Activated naive CD8-positive, alpha-beta T cell (primary cell): ENCODE measurements at regions not wholly inside any gene's neighbourhood (a gene's known extent, or its start where the extent isn't known, plus 50 kb on each side); places are given as distances from the start of the nearest gene placed in this dataset.

ENCODE experiments used
- H3K27ac Mint-ChIP-seq: one replicate; pipeline ENCODE4 v1.8.0; 2021; ENCODE audit warnings: mixed read lengths
- H3K27me3 Mint-ChIP-seq: one replicate; pipeline ENCODE4 v1.8.0; 2021; ENCODE audit warnings: mixed read lengths
- H3K36me3 Mint-ChIP-seq: one replicate; pipeline ENCODE4 v1.8.0; 2021; ENCODE audit warnings: mixed read lengths
- H3K4me1 Mint-ChIP-seq: one replicate; pipeline ENCODE4 v1.8.0; 2021; ENCODE audit warnings: low read depth, mixed read lengths
- H3K4me3 Mint-ChIP-seq: one replicate; pipeline ENCODE4 v1.8.0; 2021; ENCODE audit warnings: mild to moderate bottlenecking, mixed read lengths
- H3K9me3 Mint-ChIP-seq: one replicate; pipeline ENCODE4 v1.8.0; 2021; ENCODE audit warnings: low read depth, mixed read lengths

- no peaks in the 10 kb centered on the region for H3K36me3 Mint-ChIP-seq
- no peak overlapping the region for H3K4me3 Mint-ChIP-seq
- H3K27me3 Mint-ChIP-seq = no peaks in the 10 kb centered on the region
- H3K4me1 Mint-ChIP-seq = no peaks in the 10 kb centered on the region
- no peaks in the 10 kb centered on the region for H3K9me3 Mint-ChIP-seq
- H3K27ac Mint-ChIP-seq = no peak overlapping the region
Observed at GRCh38 chr3:194284351-194284750, 66.8 kb downstream of the CPN2 start.

- no peak overlapping the region for H3K4me3 Mint-ChIP-seq
- H3K36me3 Mint-ChIP-seq = no peaks in the 10 kb centered on the region
- no peak overlapping the region for H3K27ac Mint-ChIP-seq
- H3K4me1 Mint-ChIP-seq = no peaks in the 10 kb centered on the region
- peaks cover 3% of the 10 kb centered on the region for H3K9me3 Mint-ChIP-seq
- peaks cover 2% of the 10 kb centered on the region for H3K27me3 Mint-ChIP-seq
Observed at GRCh38 chr3:194285024-194285849, 65.9 kb downstream of the CPN2 start.

- H3K27me3 Mint-ChIP-seq = peaks cover 2% of the 10 kb centered on the region
- no peak overlapping the region for H3K4me3 Mint-ChIP-seq
- peaks cover 4% of the 10 kb centered on the region for H3K9me3 Mint-ChIP-seq
- H3K4me1 Mint-ChIP-seq = no peaks in the 10 kb centered on the region
- H3K27ac Mint-ChIP-seq = no peak overlapping the region
- no peaks in the 10 kb centered on the region for H3K36me3 Mint-ChIP-seq
Observed at GRCh38 chr3:194285850-194286197, 65.3 kb downstream of the CPN2 start.

GRCh38 chr3:194286375-194287146 is 64.6 kb downstream of the CPN2 start:
- H3K4me3 Mint-ChIP-seq = no peak overlapping the region
- H3K36me3 Mint-ChIP-seq = peaks cover 1% of the 10 kb centered on the region
- H3K9me3 Mint-ChIP-seq = peaks cover 4% of the 10 kb centered on the region
- no peaks in the 10 kb centered on the region for H3K4me1 Mint-ChIP-seq
- peaks cover 2% of the 10 kb centered on the region for H3K27me3 Mint-ChIP-seq
- no peak overlapping the region for H3K27ac Mint-ChIP-seq

GRCh38 chr3:194287374-194287773 is 63.8 kb downstream of the CPN2 start:
- Mint-ChIP-seq H3K9me3 (peaks cover 4% of the 10 kb centered on the region), H3K4me1 (no peaks in the 10 kb centered on the region), H3K4me3 (no peak overlapping the region), H3K27me3 (peaks cover 2% of the 10 kb centered on the region), H3K27ac (no peak overlapping the region), H3K36me3 (peaks cover 3% of the 10 kb centered on the region)

GRCh38 chr3:194287977-194288706 is 63.0 kb downstream of the CPN2 start:
- Mint-ChIP-seq H3K9me3 (peaks cover 4% of the 10 kb centered on the region), H3K27me3 (peaks cover 2% of the 10 kb centered on the region), H3K4me3 (no peak overlapping the region), H3K4me1 (no peaks in the 10 kb centered on the region), H3K36me3 (peaks cover 3% of the 10 kb centered on the region), H3K27ac (no peak overlapping the region)
